Renal pelvis (tissue), 1 donor: ENCODE measurements at regions not wholly inside any gene's neighbourhood (a gene's known extent, or its start where the extent isn't known, plus 50 kb on each side); places are given as distances from the start of the nearest gene placed in this dataset.

Source experiments
- DNase-seq: peaks from one replicate; pipeline ENCODE4 v3.0.0-alpha.2; 2013

DNA sequence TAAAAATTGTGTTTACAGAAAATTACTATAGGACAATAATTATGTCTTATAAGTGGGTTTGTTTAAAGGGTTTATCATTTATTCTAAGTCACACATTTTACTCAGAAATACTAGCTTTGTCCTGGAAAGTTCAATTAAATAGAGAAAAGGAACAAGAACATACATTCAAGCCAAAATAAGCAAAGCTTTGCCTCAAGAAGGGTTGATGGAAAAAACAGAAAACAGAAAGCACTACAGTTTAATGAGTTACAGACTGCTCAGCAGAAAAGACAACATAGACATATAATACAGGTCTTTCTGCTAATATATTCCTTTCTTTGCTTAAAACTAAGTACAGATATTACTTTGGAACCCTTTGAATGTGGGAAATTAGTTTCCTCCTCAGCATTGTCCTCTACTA is 703.0 kb upstream of the LRFN5 start:
- DNase-seq = no peak

DNA sequence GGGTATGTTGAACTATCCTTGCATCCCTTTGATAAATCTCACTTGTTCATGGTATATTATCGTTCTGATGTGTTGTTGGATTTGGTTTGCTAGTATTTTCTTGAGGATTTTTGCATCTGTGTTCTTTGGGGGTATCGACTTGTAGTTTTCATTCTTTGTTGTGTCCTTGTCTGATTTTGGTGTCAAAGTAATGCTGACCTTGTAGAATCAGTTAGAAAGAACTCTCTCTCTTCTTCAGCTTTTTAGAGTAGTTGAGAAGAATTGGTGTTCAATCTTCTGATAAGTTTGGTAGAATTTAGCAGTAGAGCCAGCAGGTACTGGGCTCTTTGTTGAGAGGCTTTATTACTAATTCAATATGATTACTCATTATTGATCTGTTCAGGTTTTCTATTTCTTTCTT is 707.2 kb upstream of the LRFN5 start:
- DNase-seq = no peak

DNA sequence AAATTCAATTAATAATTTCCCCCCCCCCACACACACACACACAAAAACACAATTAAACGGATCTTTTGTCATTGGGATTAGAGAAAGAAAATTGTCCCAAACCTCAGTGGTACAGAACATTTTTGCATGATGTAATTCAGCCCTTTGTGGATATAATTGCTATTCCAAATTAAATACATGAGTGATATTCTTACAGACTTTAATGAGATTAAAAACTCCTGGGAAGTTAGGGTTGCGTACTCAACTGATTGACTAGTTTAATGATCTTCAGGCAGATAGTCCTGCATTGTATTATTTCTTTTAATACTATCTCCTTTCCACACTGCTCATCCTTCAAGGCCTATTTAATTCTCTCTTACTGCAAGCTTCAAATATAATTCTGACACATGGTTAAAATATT is 711.8 kb upstream of the LRFN5 start:
- no peak for DNase-seq

GRCh38 chr14:40889126-40889525 is 717.5 kb upstream of the LRFN5 start:
- no peak for DNase-seq

DNA sequence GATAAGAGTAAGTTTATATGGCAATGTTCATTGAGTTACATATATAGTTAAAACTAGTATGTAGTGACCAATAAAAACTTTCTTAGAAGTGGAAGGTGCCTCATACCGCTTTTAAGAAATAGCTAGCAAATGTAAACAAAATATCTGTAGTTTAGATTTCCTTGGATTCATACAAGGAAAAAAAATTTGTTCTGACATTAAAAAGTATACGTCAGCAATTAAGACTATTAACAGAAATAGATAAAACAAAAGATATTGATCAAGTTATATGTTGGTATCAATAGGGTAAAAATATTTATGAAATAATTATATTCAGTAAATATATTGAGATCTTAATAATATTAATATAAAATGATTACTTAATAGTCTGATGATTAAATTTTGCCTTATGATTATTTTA is 718.8 kb upstream of the LRFN5 start:
- DNase-seq = no peak

DNA sequence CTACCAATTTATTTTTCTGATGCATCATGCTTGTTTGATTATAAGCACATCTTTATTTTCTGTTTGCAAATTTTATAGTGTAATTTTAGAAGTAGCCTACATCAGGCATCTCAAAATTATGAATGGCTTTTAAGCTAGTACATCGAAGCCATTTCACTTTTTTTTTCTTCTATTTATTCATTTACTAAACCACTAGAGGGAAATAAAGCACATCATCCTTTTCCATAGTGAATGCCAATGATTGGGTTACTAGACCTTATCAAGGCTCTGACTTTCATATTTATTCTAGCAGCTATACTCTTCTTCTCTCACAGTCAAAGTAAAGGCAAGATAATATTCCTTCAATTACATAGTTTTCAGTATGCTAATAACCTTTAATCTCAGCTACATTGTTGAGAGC is 736.4 kb upstream of the LRFN5 start:
- no peak for DNase-seq

GRCh38 chr14:40859055-40859454 is 747.6 kb upstream of the LRFN5 start:
- DNase-seq = no peak

- no peak for DNase-seq
These were observed 751.3 kb upstream of the LRFN5 start for GRCh38 chr14:40855343-40855742.

DNA sequence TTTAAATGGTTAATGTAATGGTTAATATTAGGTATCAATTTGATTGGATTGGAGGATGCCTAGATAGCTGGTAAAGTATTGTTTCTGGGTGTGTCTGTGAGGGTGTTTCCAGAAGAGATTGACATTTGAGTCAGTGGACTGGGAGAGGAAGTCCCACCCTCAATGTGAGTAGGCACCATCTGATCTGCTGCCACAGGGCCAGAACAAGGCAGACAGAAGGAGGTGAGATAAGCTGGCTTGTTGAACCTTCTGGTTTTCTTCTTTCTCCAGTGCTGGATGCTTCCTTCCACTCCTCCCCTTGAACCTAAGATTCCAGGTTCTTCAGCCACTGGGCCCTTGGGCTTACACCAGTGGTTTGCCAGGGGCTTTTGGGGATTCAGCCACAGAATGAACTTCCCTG is 756.5 kb upstream of the LRFN5 start:
- no peak for DNase-seq

DNA sequence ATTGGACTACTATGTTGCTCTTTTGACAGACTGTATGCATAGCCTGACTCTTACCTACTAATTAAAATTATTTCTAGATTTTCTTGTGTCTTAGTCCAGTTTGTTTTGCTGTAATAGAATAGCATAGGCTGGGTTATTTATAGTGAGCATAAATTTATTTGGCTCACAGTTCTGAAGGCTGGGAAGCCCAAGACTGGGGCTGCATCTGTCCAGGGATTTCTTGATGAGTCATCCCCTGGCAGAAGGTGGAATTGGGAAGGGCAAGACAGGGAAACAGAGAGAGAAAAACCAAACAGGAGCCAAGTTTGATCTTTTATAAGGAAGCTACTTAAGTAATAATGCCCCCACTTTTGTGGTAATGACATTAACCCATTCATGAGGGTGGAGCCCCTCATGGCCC is 759.2 kb upstream of the LRFN5 start:
- DNase-seq = no peak

DNA sequence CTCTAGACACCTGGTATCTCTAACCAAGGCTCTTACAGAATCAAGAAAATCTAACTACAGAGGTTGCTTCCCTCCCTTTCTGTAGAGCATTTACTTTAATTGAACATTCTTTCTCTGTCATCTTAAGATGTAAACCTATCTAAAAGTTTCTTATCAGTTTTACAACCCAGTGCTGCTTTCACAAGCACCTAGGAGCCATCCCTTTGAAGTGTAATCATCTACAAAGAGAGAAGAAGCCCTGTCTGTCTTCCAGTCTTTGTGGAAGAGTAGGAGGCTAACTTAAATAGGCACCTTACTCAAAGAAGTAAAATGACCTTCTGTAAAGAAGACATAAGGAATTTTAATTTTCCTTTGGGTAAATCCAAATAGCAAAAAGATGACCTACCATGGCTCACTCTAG is 763.9 kb upstream of the LRFN5 start:
- no peak for DNase-seq

GRCh38 chr14:40841886-40842285 is 764.8 kb upstream of the LRFN5 start:
- no peak for DNase-seq

DNA sequence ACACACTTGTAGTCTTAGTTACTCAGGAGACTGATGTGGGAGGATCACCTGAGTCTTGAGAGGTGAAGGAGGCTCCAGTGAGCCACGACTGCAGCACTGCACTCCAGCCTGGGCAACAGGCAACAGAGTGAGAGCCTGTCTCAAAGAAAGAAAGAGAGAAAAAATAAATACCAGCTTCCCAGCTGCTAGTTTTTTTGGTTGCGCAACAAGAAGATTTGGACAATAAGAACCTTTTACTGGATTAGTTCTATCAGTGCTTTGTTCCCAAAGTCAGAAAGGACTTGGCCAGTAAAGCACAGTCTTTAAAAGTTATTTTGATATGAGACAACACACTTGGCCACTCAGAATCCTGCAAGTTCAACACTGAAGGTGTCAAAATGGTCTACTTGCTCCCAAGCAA is 768.1 kb upstream of the LRFN5 start:
- no peak for DNase-seq

DNA sequence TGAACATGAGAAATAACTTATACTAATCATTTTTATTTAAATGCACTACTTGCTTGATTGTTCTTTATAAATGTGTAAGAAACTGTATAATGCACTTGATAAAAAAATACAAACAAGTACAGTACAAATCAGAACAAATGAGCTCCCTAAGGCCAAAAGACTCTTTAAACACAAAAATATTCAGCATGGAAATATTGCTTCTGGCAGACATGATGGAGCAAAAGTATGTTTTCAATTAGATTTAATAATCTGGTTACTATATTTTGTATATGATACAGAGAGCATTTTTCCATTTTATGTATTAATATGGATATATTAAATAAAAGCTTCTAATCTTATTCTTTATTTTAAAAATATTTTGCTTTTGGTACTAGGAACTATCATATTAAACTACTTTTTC is 800.2 kb upstream of the LRFN5 start:
- DNase-seq = no peak

DNA sequence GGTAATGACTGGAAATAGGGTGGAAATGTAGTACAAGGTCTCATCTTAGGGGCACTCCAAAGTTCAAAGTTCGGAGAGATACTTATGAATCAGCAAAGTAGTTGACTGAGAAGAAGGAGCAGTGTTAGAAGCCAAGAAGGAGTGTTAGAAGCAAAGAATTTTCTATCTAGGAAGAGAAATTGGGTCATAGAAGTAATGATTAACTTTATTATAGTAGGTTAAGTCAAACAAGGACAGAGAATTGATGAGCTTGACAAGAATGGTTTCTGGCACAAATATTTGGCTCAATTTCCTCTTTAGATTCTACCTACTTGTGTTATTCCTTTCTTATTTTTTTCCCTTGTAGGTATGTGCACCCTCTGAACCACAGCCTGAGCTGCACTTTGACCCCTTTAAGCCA is 810.5 kb upstream of the LRFN5 start:
- no peak for DNase-seq

DNA sequence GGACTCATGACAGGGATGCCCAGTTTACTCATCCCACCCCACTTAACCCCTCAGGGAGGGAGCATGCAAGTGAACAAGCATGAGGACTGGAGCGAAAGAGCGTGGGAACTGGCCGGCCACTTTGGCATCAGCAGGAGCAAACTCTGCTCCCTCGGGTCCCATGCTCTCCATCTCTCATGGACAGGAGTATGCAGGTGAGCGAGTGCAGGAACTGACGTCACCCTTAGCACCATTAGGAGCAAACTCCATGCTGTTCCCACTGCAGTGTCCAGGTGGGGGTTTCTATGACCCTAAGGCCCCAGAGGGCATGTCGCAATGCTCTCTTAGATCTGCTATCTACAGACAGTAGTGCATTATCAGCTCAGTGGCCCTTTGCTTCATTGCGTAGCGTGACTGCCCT is 821.8 kb upstream of the LRFN5 start:
- DNase-seq = no peak

GRCh38 chr14:40762685-40763084 is 844.0 kb upstream of the LRFN5 start:
- DNase-seq = no peak

DNA sequence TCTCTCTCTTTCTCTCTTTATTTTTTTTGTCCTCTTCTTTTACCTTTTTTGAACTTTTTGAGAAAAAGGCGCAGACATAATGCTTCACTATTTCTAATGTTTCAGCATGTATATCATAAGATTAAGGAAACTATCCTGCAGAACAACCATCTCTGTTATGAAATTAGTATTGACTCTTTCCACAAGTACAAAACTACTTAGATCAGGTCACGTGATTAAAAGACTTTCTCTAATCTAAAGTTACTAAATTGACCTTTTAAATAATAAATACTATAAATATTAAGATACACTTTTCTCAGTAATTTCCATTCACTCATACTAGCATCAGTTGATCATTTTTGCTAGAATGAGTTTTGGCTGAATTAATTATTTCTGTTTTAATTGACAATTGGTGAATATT is 844.5 kb upstream of the LRFN5 start:
- DNase-seq = no peak

GRCh38 chr14:40760704-40761103 is 846.0 kb upstream of the LRFN5 start:
- DNase-seq = no peak

GRCh38 chr14:40758076-40758475 is 848.6 kb upstream of the LRFN5 start:
- DNase-seq = no peak

DNA sequence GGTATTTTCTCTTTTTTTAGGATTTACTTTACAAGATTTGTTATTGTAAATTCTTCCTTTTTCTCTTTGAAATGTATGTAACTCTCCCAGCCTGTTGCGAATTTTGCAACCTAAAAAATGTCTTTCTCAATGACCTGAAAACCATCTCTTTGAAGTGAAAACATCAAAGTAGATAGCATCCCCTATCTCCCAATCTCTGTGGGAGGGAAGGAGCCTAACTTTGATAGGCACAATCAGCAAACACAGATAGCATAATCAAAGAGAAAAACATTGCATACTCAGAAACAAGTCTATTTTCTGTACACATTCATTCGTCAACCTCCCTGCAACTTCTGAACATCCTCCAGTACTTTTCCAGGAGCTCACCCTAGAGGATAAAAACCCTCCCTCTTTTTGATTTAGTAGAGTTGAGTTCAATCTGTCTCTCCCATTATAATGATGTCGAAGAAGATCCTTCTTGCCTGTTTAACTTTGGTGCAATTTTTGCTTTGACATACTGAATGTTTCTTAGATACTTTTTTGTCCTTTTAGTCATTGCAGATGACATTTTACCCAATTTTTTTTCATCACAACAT is 849.2 kb upstream of the LRFN5 start:
- DNase-seq = no peak

- no peak for DNase-seq
These were observed 873.5 kb upstream of the LRFN5 start for GRCh38 chr14:40733206-40733605.

DNA sequence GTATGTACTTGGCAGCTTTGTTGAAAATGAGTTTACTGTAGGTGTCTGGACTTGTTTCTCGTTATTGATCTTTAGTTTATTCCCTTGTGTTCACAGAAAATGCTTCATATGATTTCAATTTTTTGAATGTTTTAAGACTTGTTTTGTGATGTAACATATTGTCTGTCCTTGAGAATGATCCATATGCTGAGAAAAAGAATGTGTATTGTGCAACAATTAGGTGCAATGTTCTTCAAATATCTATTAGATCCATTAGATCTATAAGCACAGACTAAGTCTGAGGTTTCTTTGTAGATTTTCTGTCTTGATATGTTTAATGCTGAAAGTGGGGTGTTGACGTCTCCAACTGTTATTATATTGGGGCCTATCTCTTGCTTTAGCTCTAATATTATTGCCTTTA is 879.6 kb upstream of the LRFN5 start:
- no peak for DNase-seq

- peak; percentile 1 for DNase-seq
These were observed 893.3 kb upstream of the LRFN5 start for GRCh38 chr14:40713387-40713786.

- DNase-seq = no peak
These were observed 909.4 kb upstream of the LRFN5 start for GRCh38 chr14:40697231-40697630.
